MM.1S (cell line): ENCODE measurements at regions not wholly inside any gene's neighbourhood (a gene's known extent, or its start where the extent isn't known, plus 50 kb on each side); places are given as distances from the start of the nearest gene placed in this dataset.

Experiments
- DNase-seq: peaks from one replicate; pipeline ENCODE4 v3.0.0-alpha.2; 2015
- H2AFZ ChIP-seq: fragments of 300-600 bp; sonication (generic); 2 replicates; pipeline ENCODE4 v1.6.0; 2016; ENCODE audit warnings: antibody characterized with exemption, low read length
- H3F3A ChIP-seq: fragments of 300-600 bp; sonication (generic); 2 replicates; pipeline ENCODE4 v1.6.1; 2016; ENCODE audit warnings: mild to moderate bottlenecking, antibody characterized with exemption, low read length, moderate library complexity, mixed read lengths; ENCODE audit not compliant: insufficient read depth
- H3K27ac ChIP-seq: fragments of 300-600 bp; sonication (generic); 2 replicates; pipeline ENCODE4 v1.5.1; 2016; ENCODE audit warnings: mild to moderate bottlenecking, low read length
- H3K27me3 ChIP-seq: fragments of 300-600 bp; sonication (generic); replicated peaks from 2 replicates; pipeline ENCODE4 v1.6.0; 2016; ENCODE audit warnings: low read length; ENCODE audit not compliant: insufficient read depth
- H3K36me3 ChIP-seq: fragments of 300-600 bp; sonication (generic); replicated peaks from 2 replicates; pipeline ENCODE4 v1.6.1; 2016; ENCODE audit warnings: mild to moderate bottlenecking, low read length, mixed read lengths; ENCODE audit not compliant: insufficient read depth
- H3K4me1 ChIP-seq: fragments of 300-600 bp; sonication (generic); 2 replicates; pipeline ENCODE4 v1.6.1; 2016; ENCODE audit warnings: low read length, mixed read lengths
- H3K4me2 ChIP-seq: fragments of 300-600 bp; sonication (generic); 2 replicates; pipeline ENCODE4 v1.6.0; 2016; ENCODE audit warnings: low read depth, low read length
- H3K4me3 ChIP-seq: fragments of 300-600 bp; sonication (generic); 2 replicates; pipeline ENCODE4 v1.5.1; 2016; ENCODE audit warnings: low read length, mixed read lengths
- H3K79me2 ChIP-seq: fragments of 300-600 bp; sonication (generic); 2 replicates; pipeline ENCODE4 v1.6.1; 2016; ENCODE audit warnings: mixed run types, low read length, mixed read lengths
- H3K9ac ChIP-seq: fragments of 300-600 bp; sonication (generic); 2 replicates; pipeline ENCODE4 v1.6.1; 2016; ENCODE audit warnings: low read length, mixed read lengths
- H3K9me2 ChIP-seq: fragments of 300-600 bp; sonication (generic); replicated peaks from 2 replicates; pipeline ENCODE4 v1.6.1; 2016; ENCODE audit warnings: mild to moderate bottlenecking, low read length, mixed read lengths; ENCODE audit not compliant: insufficient read depth
- H3K9me3 ChIP-seq: fragments of 300-600 bp; sonication (generic); replicated peaks from 2 replicates; pipeline ENCODE4 v1.6.1; 2016; ENCODE audit warnings: mild to moderate bottlenecking, low read length, mixed read lengths; ENCODE audit not compliant: insufficient read depth
- H4K20me1 ChIP-seq: fragments of 300-600 bp; sonication (generic); 2 replicates; pipeline ENCODE4 v1.6.1; 2016; ENCODE audit warnings: mild to moderate bottlenecking, low read length, moderate library complexity, mixed read lengths; ENCODE audit not compliant: insufficient read depth
- CTCF ChIP-seq: fragments of 300-600 bp; sonication (generic); IDR thresholded peaks from 2 replicates; pipeline ENCODE4 v1.5.1; 2016; ENCODE audit warnings: antibody characterized with exemption, low read length, mixed read lengths
- EZH2 ChIP-seq: fragments of 300-600 bp; sonication (generic); optimal IDR thresholded peaks from 2 replicates; pipeline ENCODE3; 2017; ENCODE audit warnings: low read depth, mild to moderate bottlenecking, antibody characterized with exemption, low read length, mixed read lengths
- EZH2phosphoT487 ChIP-seq: fragments of 300-600 bp; sonication (generic); IDR thresholded peaks from 2 replicates; pipeline ENCODE4 v1.6.1; 2018; ENCODE audit warnings: antibody characterized with exemption, low read length

GRCh38 chr16:79788949-79789348 lies 188.4 kb upstream of the MAF start:
- H3K4me2 ChIP-seq: no peak overlapping the region
- no peak for TF ChIP-seq EZH2
- TF ChIP-seq CTCF: no peak
- no peak for TF ChIP-seq EZH2phosphoT487
- H3K4me3 ChIP-seq: no peak overlapping the region
- no peaks in the 10 kb centered on the region for H4K20me1 ChIP-seq
- no peaks in the 10 kb centered on the region for H3K9me3 ChIP-seq
- no peak overlapping the region for H3K9ac ChIP-seq
- no peak overlapping the region for H3K27ac ChIP-seq
- H3K79me2 ChIP-seq: no peaks in the 10 kb centered on the region
- no peaks in the 10 kb centered on the region for H3K9me2 ChIP-seq
- H3K36me3 ChIP-seq: no peaks in the 10 kb centered on the region
- H3K27me3 ChIP-seq: no peaks in the 10 kb centered on the region
- no peak overlapping the region for H2AFZ ChIP-seq
- no peaks in the 10 kb centered on the region for H3K4me1 ChIP-seq
- H3F3A ChIP-seq: no peaks in the 10 kb centered on the region
- no peak for DNase-seq

- no peak for DNase-seq
- Histone ChIP-seq H3K9me2 (no peaks in the 10 kb centered on the region), H3K9me3 (no peaks in the 10 kb centered on the region), H3K27ac (no peak overlapping the region), H3K4me3 (no peak overlapping the region), H3K79me2 (no peaks in the 10 kb centered on the region), H3K4me1 (no peaks in the 10 kb centered on the region), H2AFZ (no peak overlapping the region), H3K36me3 (no peaks in the 10 kb centered on the region), H3K27me3 (no peaks in the 10 kb centered on the region), H4K20me1 (no peaks in the 10 kb centered on the region), H3K4me2 (no peak overlapping the region), H3K9ac (no peak overlapping the region), H3F3A (no peaks in the 10 kb centered on the region)
- no peak for TF ChIP-seq CTCF
- TF ChIP-seq EZH2: no peak
- TF ChIP-seq EZH2phosphoT487: no peak
Observed at GRCh38 chr16:79786389-79786788, 185.9 kb upstream of the MAF start.

GRCh38 chr16:79784007-79784406 lies 183.5 kb upstream of the MAF start:
- no peaks in the 10 kb centered on the region for H3K36me3 ChIP-seq
- H3K4me3 ChIP-seq: no peak overlapping the region
- H2AFZ ChIP-seq: no peak overlapping the region
- no peak for DNase-seq
- no peaks in the 10 kb centered on the region for H3F3A ChIP-seq
- H3K9me2 ChIP-seq: no peaks in the 10 kb centered on the region
- H3K27me3 ChIP-seq: no peaks in the 10 kb centered on the region
- H3K9ac ChIP-seq: no peak overlapping the region
- no peak overlapping the region for H3K27ac ChIP-seq
- TF ChIP-seq EZH2phosphoT487: no peak
- no peak for TF ChIP-seq CTCF
- no peak for TF ChIP-seq EZH2
- no peaks in the 10 kb centered on the region for H3K9me3 ChIP-seq
- H3K79me2 ChIP-seq: no peaks in the 10 kb centered on the region
- no peak overlapping the region for H3K4me2 ChIP-seq
- no peaks in the 10 kb centered on the region for H4K20me1 ChIP-seq
- H3K4me1 ChIP-seq: no peaks in the 10 kb centered on the region
